Lung microvascular endothelial cell (primary cell): ENCODE measurements at regions not wholly inside any gene's neighbourhood (a gene's known extent, or its start where the extent isn't known, plus 50 kb on each side); places are given as distances from the start of the nearest gene placed in this dataset.
"Not testable (repeated sequence)": the region's sequence is repeated elsewhere in the genome, so short reads cannot be mapped to it uniquely, and the experiment has no call there.

Source experiments
- DNase-seq, 2 donors: peaks; one replicate each; pipeline versions ENCODE4 v3.0.0 to v3.0.0-alpha.2; 2010; ENCODE audit warnings: low read depth in 2 of 2

GRCh38 chr12:5262450-5262849 lies 169.5 kb upstream of the NTF3 start:
- no peak for DNase-seq

DNA sequence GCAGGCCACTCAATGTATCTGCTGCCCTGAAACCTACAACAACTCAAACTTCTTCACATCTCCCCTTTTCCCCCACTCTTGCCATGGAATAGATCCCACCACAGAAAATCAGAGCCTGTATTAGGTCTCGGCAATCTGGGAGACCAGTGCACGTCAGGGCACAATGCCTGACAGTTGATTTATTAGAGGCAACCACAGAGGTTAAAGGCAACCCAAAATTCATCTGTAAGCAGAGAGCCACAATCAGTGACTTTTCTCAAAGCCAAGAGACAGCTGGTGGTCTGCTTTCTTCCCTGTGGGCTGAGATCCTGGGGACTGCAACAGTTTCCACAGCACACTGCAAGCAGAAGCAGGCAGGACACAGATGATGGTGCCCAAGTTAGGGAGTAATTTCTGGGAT lies 169.0 kb upstream of the NTF3 start:
- no peak for DNase-seq

- DNase-seq = no peak
Observed at GRCh38 chr12:5264006-5264405, 167.9 kb upstream of the NTF3 start.

DNA sequence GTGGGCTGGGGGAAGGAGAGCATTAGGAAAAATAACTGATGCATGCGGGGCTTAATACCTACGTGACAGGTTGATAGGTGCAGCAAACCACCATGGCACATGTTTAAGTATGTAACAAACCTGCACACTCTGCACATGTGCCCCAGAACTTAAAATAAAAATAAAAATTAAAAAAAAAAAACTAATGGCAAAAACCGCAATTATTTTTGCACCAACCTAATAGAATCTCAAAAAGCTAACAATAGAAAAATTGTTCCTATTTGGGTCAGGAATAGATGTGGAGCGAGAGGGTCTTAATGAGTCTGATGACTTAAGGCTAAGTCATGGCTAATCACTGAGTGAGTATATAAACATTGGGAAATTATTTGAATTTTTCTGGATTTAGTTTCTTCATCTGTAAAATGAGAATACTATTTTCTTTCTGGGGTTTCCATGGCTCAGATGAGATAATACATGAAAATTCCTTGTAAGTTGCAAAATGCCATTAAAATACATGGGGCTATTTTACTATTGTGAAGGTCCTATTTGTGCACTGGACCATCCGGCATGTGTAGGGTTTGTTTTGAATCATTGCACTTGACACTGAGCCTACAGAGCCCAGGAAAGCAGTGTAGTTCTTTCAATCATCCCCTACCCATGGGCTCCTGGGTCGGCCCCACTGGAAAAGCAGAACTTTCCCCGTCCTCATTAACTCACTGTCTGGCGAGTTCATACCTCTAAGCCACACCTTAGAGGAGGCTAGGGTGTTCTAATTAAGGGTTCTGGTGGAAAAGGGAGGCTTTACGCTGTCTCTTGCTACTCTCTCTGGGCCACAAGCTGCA lies 164.1 kb upstream of the NTF3 start:
- DNase-seq = no peak

GRCh38 chr12:5268424-5269210 lies 163.3 kb upstream of the NTF3 start:
- no peak for DNase-seq

DNA sequence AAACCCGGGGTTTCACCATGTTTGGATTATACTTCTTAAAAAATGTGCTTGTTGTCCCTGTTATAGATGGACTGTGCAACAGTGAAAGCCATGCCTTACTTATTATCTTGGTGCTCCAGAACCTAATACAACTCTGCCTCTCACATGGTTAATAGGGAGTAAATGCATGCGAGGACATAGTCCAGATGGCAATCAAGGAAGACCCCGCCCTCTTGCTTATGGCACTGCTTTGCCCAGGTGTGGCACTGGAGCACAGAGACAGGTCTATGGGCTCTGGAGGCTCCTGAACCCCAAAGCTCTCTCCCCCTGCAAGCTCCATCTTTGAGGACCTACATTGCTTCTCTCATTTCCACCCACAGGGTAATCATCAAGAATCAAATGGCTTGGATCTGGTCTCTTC lies 162.1 kb upstream of the NTF3 start:
- DNase-seq = no peak

DNA sequence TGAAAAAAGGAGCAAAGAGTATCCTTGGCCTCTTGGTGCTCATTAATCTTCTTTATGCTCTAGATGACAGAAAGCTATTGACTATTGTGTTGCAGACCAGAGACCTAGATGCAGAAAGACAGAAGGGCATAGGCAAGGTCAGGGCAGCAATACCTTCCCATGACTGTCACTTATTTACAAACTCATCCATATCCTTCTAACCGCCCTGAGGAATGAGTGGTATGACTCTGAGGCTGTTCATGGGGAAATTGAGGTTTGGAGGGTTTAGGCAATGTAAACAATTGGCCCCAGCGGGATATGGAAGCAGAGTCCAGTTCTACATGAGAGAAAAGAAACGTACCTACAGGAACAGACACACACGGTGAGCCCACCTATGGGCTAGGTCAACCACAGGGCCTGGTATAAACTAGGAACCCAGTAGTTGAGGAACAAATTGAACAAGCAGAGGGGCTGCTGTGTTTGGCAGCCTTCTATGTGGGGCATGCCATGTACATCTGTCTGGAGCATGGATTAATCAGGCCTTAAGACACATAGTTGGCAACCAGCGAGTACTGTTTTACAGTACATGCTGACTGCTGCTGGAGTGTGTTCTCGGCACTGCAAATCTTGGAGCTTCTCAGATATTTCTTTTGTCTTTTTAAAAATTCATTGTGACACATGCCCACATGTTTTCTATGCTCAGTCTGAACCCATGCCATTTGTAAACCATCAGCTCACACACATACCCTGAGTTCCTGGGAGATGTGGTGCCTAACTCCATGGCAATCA lies 159.7 kb upstream of the NTF3 start:
- no peak for DNase-seq

DNA sequence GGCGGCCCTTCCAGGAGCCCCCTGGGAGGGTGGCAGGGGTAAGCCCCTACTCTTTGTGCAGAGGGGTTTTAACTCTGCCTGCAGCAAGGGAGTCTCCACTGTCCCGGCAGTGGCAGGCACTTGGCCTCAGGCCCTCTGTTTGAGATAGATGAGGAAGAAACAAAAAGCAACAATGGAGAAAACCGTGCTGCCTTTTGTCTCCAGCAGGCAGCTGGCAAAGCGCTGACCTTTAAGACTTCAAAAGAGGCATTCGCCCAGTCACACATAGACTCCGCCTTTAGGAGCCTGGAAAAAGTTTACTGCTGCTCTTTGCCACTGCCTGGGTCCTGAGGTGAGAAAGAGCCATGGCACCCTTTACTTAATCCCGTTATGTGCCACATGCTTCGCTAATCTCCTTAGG lies 158.2 kb upstream of the NTF3 start:
- no peak for DNase-seq

GRCh38 chr12:5276327-5276880 lies 155.5 kb upstream of the NTF3 start:
- no peak for DNase-seq

DNA sequence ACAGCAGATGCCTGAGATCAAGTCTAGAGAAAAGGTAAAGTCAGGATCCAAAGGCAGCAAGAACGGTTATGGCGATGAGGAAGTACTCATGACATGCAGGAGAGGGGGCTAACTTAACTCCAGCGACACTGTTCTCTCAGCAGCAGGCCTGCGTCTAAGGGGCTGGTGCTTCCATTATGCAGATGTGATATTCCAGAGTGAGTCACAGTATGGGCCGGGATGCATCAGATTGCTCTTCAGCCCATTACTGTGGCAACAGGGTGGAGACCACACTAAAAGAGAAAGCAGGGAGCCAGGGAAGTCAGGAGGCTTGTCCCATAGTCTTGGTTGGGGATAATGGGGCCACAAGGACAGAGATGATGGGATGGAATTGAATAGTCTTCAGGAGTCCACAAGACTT lies 151.8 kb upstream of the NTF3 start:
- no peak for DNase-seq

DNA sequence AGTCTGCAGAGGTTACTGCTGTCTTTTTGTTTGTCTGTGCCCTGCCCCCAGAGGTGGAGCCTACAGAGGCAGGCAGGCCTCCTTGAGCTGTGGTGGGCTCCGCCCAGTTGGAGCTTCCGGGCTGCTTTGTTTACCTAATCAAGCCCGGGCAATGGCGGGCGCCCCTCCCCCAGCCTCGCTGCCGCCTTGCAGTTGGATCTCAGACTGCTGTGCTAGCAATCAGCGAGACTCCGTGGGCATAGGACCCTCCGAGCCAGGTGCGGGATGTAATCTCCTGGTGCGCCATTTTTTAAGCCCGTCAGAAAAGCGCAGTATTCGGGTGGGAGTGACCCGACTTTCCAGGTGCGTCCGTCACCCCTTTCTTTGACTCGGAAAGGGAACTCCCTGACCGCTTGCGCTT lies 141.5 kb upstream of the NTF3 start:
- DNase-seq = not testable (repeated sequence)

DNA sequence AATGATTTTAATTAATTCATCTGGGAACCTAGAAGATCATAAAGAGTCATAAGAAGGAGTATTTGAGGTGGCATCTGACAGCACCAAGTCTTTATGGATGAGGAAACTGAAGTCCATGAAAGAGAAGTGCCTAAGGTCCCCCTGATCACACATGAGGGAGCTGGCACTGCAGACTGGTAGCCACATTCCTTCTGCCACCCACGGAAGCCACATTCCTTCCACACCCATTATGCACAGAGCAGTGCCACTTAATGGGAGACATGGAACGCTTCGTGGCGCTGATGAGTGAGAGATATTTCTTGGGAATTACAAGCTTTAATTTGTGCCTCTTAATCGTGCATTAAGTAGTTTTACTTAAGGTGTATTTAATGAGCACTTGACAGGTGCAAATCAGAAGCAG lies 139.3 kb upstream of the NTF3 start:
- no peak for DNase-seq

DNA sequence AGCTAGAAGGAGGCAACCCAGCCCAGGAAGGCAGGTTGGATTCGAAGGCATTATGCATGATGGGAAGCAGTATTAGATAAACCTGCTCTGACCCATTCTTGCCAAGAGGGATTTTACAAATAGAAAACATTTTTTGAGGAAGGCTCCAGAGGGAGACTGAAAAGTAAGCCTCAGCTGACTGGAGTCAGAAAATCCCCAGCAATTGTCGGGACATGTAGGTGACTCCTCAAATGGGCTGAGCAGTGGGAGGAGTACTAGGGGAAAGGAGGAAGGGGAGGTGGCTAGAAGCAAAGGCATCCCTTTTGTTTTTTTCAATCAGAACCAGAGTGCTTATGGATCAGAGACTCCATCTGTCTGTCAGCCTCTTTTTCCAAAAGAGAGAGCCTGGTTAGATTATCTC lies 138.1 kb upstream of the NTF3 start:
- no peak for DNase-seq

- no peak for DNase-seq
Observed at GRCh38 chr12:5294274-5295070, 137.4 kb upstream of the NTF3 start.

DNA sequence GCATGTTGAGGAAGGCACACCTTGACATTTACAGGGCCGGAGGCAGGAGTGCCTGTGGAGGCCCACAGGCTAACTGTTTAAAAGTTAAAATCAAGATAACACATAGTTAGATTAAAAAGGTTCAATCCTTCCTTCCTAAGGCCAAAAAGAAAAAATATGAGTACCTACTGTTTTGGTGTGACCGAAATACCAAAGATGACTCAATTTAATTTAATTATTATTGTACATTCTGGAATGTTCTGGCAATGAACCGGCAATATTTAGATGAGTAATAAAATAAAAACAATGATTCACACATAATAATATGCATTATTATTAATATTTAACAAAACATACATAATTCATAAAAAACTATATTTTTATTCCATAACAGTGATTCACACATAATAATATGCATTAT lies 136.8 kb upstream of the NTF3 start:
- DNase-seq = no peak

GRCh38 chr12:5295996-5296395 lies 135.9 kb upstream of the NTF3 start:
- DNase-seq = no peak

GRCh38 chr12:5301539-5301938 lies 130.4 kb upstream of the NTF3 start:
- no peak for DNase-seq

GRCh38 chr12:5305425-5305824 lies 126.5 kb upstream of the NTF3 start:
- DNase-seq = no peak

DNA sequence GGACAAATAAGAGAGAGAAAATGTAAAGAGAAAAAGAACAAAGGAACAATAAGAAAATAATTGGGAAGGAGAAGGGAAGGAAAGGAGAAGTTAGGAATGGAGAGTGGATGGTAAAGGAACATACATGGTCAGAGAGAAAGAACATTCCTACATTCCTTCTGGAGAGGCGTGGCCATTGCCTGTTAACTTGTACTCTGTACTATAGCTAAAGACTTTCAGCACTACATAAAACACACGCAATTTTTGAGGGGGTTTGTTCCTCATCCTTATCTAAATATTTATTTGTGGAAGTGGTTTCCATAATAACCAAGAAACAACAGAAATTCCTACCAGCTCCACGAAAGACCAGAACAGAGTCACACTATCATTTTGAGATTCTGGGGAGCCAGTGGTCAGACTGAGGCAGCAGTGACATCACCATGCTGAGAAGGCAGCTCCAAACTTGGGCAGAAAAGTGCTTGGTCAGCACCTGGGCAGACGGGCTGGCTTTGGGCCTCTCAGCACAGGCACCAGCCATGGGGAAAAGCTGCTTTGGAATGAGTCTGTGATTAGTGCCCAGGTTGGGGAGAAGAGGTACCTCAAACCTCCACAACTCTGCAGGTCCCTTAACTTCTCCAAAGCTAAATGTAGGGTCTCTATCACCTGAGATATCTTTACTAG lies 125.9 kb upstream of the NTF3 start:
- no peak for DNase-seq

GRCh38 chr12:5307065-5307464 lies 124.8 kb upstream of the NTF3 start:
- no peak for DNase-seq

GRCh38 chr12:5308216-5308615 lies 123.7 kb upstream of the NTF3 start:
- DNase-seq = no peak
